GM21447 (cell line): ENCODE measurements at regions not wholly inside any gene's neighbourhood (a gene's known extent, or its start where the extent isn't known, plus 50 kb on each side); places are given as distances from the start of the nearest gene placed in this dataset.

ENCODE experiments used
- ATAC-seq: cut with Tn5 transposase; IDR thresholded peaks from one replicate; pipeline ENCODE4 v1.9.1; 2021; ENCODE audit not compliant: unreplicated experiment

GRCh38 chr10:71065659-71066058 is 146.7 kb upstream of the UNC5B start:
- no peak for ATAC-seq

- no peak for ATAC-seq
Measured at GRCh38 chr10:71066600-71066999, 145.8 kb upstream of the UNC5B start.

- ATAC-seq: no peak
Measured at GRCh38 chr10:71067098-71067740, 145.2 kb upstream of the UNC5B start.

- no peak for ATAC-seq
Measured at GRCh38 chr10:71068861-71069271, 143.5 kb upstream of the UNC5B start.

- no peak for ATAC-seq
Measured at GRCh38 chr10:71069909-71070666, 142.3 kb upstream of the UNC5B start.

GRCh38 chr10:71070741-71071140 is 141.6 kb upstream of the UNC5B start:
- no peak for ATAC-seq

GRCh38 chr10:71072131-71072822 is 140.1 kb upstream of the UNC5B start:
- ATAC-seq: no peak

GRCh38 chr10:71072823-71073210 is 139.6 kb upstream of the UNC5B start:
- no peak for ATAC-seq

GRCh38 chr10:71073451-71074175 is 138.8 kb upstream of the UNC5B start:
- no peak for ATAC-seq

- no peak for ATAC-seq
Measured at GRCh38 chr10:71074176-71074755, 138.1 kb upstream of the UNC5B start.

- ATAC-seq: no peak
Measured at GRCh38 chr10:71075086-71075758, 137.1 kb upstream of the UNC5B start.

- ATAC-seq: no peak
Measured at GRCh38 chr10:71075759-71076472, 136.5 kb upstream of the UNC5B start.

GRCh38 chr10:71076473-71077142 is 135.8 kb upstream of the UNC5B start:
- no peak for ATAC-seq

- no peak for ATAC-seq
Measured at GRCh38 chr10:71077143-71077581, 135.2 kb upstream of the UNC5B start.

- no peak for ATAC-seq
Measured at GRCh38 chr10:71077796-71078453, 134.4 kb upstream of the UNC5B start.

- ATAC-seq: no peak
Measured at GRCh38 chr10:71078454-71079145, 133.8 kb upstream of the UNC5B start.

GRCh38 chr10:71079761-71080380 is 132.5 kb upstream of the UNC5B start:
- ATAC-seq: no peak
